ENCODE measurements at regions not wholly inside any gene's neighbourhood (a gene's known extent, or its start where the extent isn't known, plus 50 kb on each side); places are given as distances from the start of the nearest gene placed in this dataset.

DNA sequence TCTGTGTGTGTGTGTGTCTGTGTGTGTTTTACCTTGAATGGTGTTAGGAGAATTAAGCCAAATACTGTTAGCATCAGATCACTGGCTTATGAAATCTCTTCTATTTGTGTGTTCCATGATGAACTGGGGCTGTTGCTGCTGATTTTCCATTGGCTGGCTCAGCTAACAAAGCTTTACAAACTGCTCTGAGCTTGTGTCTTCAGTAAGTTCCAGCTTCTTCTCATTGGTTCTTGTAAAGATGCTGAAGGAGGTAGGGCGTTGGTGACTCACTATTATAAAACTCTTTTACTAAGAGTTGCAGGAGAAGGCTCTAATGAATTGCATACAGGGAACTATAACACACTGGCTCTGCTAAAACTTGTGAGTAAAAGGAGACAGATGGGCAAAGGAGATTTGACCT lies 136.4 kb upstream of the PRKCQ start:
- peaks cover 3% of the 10 kb centered on the region for H3K4me1 Mint-ChIP-seq (ENCODE audit: low read depth, unreplicated experiment)
- peaks cover 3% of the 10 kb centered on the region for H3K27me3 Mint-ChIP-seq (ENCODE audit: unreplicated experiment)
- H3K27ac Mint-ChIP-seq (ENCODE audit: unreplicated experiment): no peak overlapping the region
- TF ChIP-seq, protein P1, sequence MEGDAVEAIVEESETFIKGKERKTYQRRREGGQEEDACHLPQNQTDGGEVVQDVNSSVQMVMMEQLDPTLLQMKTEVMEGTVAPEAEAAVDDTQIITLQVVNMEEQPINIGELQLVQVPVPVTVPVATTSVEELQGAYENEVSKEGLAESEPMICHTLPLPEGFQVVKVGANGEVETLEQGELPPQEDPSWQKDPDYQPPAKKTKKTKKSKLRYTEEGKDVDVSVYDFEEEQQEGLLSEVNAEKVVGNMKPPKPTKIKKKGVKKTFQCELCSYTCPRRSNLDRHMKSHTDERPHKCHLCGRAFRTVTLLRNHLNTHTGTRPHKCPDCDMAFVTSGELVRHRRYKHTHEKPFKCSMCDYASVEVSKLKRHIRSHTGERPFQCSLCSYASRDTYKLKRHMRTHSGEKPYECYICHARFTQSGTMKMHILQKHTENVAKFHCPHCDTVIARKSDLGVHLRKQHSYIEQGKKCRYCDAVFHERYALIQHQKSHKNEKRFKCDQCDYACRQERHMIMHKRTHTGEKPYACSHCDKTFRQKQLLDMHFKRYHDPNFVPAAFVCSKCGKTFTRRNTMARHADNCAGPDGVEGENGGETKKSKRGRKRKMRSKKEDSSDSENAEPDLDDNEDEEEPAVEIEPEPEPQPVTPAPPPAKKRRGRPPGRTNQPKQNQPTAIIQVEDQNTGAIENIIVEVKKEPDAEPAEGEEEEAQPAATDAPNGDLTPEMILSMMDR (IDR thresholded peaks at IDR 0.05; ENCODE audit: partially characterized antibody, unreplicated experiment): no peak
- no peak for DNase-seq
- H3K4me3 Mint-ChIP-seq (ENCODE audit: unreplicated experiment): no peak overlapping the region
- H3K36me3 Mint-ChIP-seq (ENCODE audit: unreplicated experiment): no peaks in the 10 kb centered on the region
- peaks cover 5% of the 10 kb centered on the region for H3K9me3 Mint-ChIP-seq (ENCODE audit: unreplicated experiment)

DNA sequence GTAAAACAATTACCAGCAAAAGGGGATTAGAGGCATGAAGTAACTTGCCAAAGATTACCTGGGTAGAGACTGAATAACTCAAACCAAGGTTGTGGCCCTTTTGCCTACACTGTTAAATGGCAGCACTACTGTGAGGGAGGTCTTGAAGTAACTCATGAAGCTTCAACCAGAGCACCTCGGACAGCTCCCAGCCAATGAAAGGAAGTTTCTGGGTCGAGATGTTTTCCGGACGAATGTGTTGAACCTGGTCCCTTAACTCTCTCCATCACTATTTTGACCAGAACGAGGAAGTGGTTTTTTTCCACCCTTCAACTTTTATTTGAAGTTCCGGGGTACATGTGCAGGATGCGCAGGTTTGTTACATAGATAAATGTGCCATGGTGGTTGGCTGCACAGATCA lies 133.6 kb upstream of the PRKCQ start:
- no peaks in the 10 kb centered on the region for H3K36me3 Mint-ChIP-seq (ENCODE audit: unreplicated experiment)
- H3K27ac Mint-ChIP-seq (ENCODE audit: unreplicated experiment): no peak overlapping the region
- H3K4me1 Mint-ChIP-seq (ENCODE audit: low read depth, unreplicated experiment): peaks cover 7% of the 10 kb centered on the region
- H3K9me3 Mint-ChIP-seq (ENCODE audit: unreplicated experiment): peaks cover 4% of the 10 kb centered on the region
- no peak overlapping the region for H3K4me3 Mint-ChIP-seq (ENCODE audit: unreplicated experiment)
- H3K27me3 Mint-ChIP-seq (ENCODE audit: unreplicated experiment): peaks cover 3% of the 10 kb centered on the region
- TF ChIP-seq, protein P1 (IDR thresholded peaks at IDR 0.05; ENCODE audit: partially characterized antibody, unreplicated experiment): no peak
- DNase-seq: no peak

DNA sequence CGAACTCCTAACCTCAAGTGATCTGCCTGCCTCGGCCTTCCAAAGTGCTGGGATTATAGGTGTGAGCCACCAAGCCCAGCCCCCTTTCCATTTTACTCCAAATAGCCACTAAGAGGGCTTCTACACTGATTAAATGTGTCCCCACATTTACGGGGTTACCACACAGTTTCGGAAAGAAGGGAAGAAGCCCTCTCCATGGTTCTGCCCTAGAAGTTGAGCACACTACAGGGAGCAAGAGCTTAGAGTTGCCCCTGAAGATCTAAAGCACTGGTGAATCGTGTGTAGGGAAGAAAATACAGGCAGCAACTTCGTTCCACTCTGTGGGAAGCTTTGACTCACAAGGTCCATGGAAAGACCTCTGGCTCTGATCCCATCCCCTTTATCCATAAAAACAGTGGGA lies 133.0 kb upstream of the PRKCQ start:
- DNase-seq: no peak
- no peak overlapping the region for H3K27ac Mint-ChIP-seq (ENCODE audit: unreplicated experiment)
- TF ChIP-seq, protein P1 (IDR thresholded peaks at IDR 0.05; ENCODE audit: partially characterized antibody, unreplicated experiment): no peak
- H3K36me3 Mint-ChIP-seq (ENCODE audit: unreplicated experiment): no peaks in the 10 kb centered on the region
- H3K9me3 Mint-ChIP-seq (ENCODE audit: unreplicated experiment): peaks cover 4% of the 10 kb centered on the region
- H3K27me3 Mint-ChIP-seq (ENCODE audit: unreplicated experiment): peaks cover 3% of the 10 kb centered on the region
- H3K4me1 Mint-ChIP-seq (ENCODE audit: low read depth, unreplicated experiment): peaks cover 7% of the 10 kb centered on the region
- no peak overlapping the region for H3K4me3 Mint-ChIP-seq (ENCODE audit: unreplicated experiment)

DNA sequence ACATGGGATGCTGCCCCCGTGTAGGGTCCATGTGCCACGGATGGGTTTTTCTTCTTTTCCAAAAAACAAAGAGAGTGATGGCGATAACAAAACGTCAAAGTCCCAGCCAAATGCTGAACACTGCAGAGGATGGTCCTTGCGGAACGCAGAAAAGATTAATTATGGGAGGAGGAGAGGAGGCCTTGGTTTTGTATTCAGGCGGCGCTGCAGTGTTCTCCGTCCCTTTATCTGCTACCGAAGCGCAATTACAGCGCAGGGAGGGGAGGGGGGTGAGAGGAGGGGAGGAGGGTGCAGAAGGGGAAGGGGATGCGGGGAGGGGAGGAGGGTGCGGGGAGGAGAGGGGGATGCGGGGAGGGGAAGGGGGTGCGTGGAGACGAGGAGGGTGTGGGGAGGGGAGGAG lies 131.8 kb upstream of the PRKCQ start:
- no peak overlapping the region for H3K4me3 Mint-ChIP-seq (ENCODE audit: unreplicated experiment)
- H3K27ac Mint-ChIP-seq (ENCODE audit: unreplicated experiment): no peak overlapping the region
- peaks cover 10% of the 10 kb centered on the region for H3K4me1 Mint-ChIP-seq (ENCODE audit: low read depth, unreplicated experiment)

DNA sequence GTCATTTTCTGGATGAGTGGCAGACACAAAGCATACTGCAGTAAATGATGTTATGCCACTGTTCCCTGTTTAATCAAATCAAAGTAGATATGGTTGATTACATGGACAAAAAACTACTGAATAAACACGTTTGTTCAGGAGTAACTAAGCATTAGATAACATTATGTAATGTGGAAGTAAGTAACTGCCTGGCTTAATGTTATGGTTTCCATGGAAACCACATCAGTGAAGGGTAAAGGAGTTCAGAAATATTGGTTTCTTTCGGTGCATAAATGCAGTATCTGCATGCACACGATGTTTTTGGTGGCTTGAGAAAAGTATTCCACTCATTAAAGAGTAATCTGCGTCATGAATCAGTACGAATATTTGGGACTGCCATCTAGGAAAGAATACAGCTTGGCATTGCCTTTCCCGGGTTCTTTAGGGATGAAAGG lies 131.3 kb upstream of the PRKCQ start:
- Mint-ChIP-seq H3K27me3 (ENCODE audit: unreplicated experiment) (peaks cover 3% of the 10 kb centered on the region), H3K27ac (ENCODE audit: unreplicated experiment) (no peak overlapping the region), H3K9me3 (ENCODE audit: unreplicated experiment) (peaks cover 4% of the 10 kb centered on the region)

More for the DNA sequence above, 131.8 kb upstream of the PRKCQ start:
- H3K27me3 Mint-ChIP-seq (ENCODE audit: unreplicated experiment): peaks cover 3% of the 10 kb centered on the region
- H3K9me3 Mint-ChIP-seq (ENCODE audit: unreplicated experiment): peaks cover 4% of the 10 kb centered on the region
- no peaks in the 10 kb centered on the region for H3K36me3 Mint-ChIP-seq (ENCODE audit: unreplicated experiment)
- TF ChIP-seq, protein P1 (IDR thresholded peaks at IDR 0.05; ENCODE audit: partially characterized antibody, unreplicated experiment): no peak
- DNase-seq: no peak

More for the DNA sequence above, 131.3 kb upstream of the PRKCQ start:
- Mint-ChIP-seq H3K4me3 (ENCODE audit: unreplicated experiment) (no peak overlapping the region), H3K36me3 (ENCODE audit: unreplicated experiment) (no peaks in the 10 kb centered on the region), H3K4me1 (ENCODE audit: low read depth, unreplicated experiment) (peaks cover 10% of the 10 kb centered on the region)
- TF ChIP-seq, protein P1 (IDR thresholded peaks at IDR 0.05; ENCODE audit: partially characterized antibody, unreplicated experiment): no peak
- no peak for DNase-seq

Data from glutamatergic neuron (in vitro differentiated cells).